Tibial nerve (tissue), 4 donors: ENCODE measurements at regions not wholly inside any gene's neighbourhood (a gene's known extent, or its start where the extent isn't known, plus 50 kb on each side); places are given as distances from the start of the nearest gene placed in this dataset.

Experiments
- DNase-seq, 2 donors: peaks; one replicate each; pipeline ENCODE4 v3.0.0-alpha.2; 2019; ENCODE audit warnings: low spot score in 2 of 2
- H3K27ac ChIP-seq, 4 donors: fragments of 200-600 bp; sonication (generic) in 3 of 4; one replicate each; pipeline ENCODE4 v1.5.1; 2017 to 2019; ENCODE audit warnings: mild to moderate bottlenecking in 1 of 4
- H3K27me3 ChIP-seq, 2 donors: fragments of 200-600 bp; sonication (generic) in 1 of 2; one replicate each; pipeline versions ENCODE4 v1.5.1 to v1.6.0; 2017 to 2019
- H3K36me3 ChIP-seq, 3 donors: fragments of 200-600 bp; sonication (generic); one replicate each; pipeline ENCODE4 v1.5.1; 2018 to 2019
- H3K4me1 ChIP-seq, 4 donors: fragments of 200-600 bp; sonication (generic) in 3 of 4; one replicate each; pipeline ENCODE4 v1.5.1; 2017 to 2019
- H3K4me3 ChIP-seq, 4 donors: fragments of 200-600 bp; sonication (generic) in 3 of 4; one replicate each; pipeline ENCODE4 v1.5.1; 2017 to 2019; ENCODE audit warnings: mild to moderate bottlenecking in 1 of 4, moderate library complexity in 1 of 4
- H3K9me3 ChIP-seq, 4 donors: fragments of 200-600 bp; sonication (generic) in 3 of 4; one replicate each; pipeline ENCODE4 v1.5.1; 2017 to 2019
- CTCF ChIP-seq, 5 experiments: fragments of 200-600 bp in 3 of 5; fragments of 450-650 bp in 2 of 5; sonication (generic) in 3 of 5; IDR thresholded peaks; one replicate each; pipeline ENCODE4 v1.5.1; 2016 to 2019; ENCODE audit warnings: antibody characterized with exemption in 5 of 5, mild to moderate bottlenecking in 3 of 5, moderate library complexity in 2 of 5
- EP300 ChIP-seq, 2 donors: sonication (generic); formaldehyde crosslinking; IDR thresholded peaks; one replicate each; pipeline ENCODE4 v1.6.1; 2017; ENCODE audit warnings: antibody characterized with exemption in 2 of 2, mild to moderate bottlenecking in 1 of 2
- POLR2A ChIP-seq, 2 donors: fragments of 450-650 bp; IDR thresholded peaks; one replicate each; pipeline ENCODE4 v1.6.1; 2017; ENCODE audit warnings: antibody characterized with exemption in 2 of 2, mild to moderate bottlenecking in 2 of 2, moderate library complexity in 2 of 2
- WGBS, 2 donors: methylation state at CpG; one replicate each; pipeline ENCODE4 v1.1.5; 2018; 5-methylcytosine and 5-hydroxymethylcytosine counted together

GRCh38 chr7:138243430-138243829 is 167.2 kb downstream of the AKR1D1 start:
- Histone ChIP-seq H3K4me1 (no peaks in the 10 kb centered on the region), H3K27me3 (no peaks in the 10 kb centered on the region), H3K27ac (no peak overlapping the region), H3K4me3 (no peak overlapping the region), H3K9me3 (peaks cover 0 to 14% (median 0%) of the 10 kb centered on the region in 4 donors), H3K36me3 (no peaks in the 10 kb centered on the region)
- 48 to 49% methylated on average over 5 of the region's 5 CpGs for WGBS, 2 donors
- no peak for DNase-seq
- no peak for TF ChIP-seq POLR2A (IDR thresholded peaks at IDR 0.05)
- TF ChIP-seq CTCF (IDR thresholded peaks at IDR 0.05): no peak
- TF ChIP-seq EP300 (IDR thresholded peaks at IDR 0.05): no peak

- no peak for TF ChIP-seq EP300 (IDR thresholded peaks at IDR 0.05)
- TF ChIP-seq POLR2A (IDR thresholded peaks at IDR 0.05): no peak
- TF ChIP-seq CTCF (IDR thresholded peaks at IDR 0.05): no peak
- Histone ChIP-seq H3K36me3 (no peaks in the 10 kb centered on the region), H3K4me3 (no peak overlapping the region), H3K27ac (no peak overlapping the region), H3K9me3 (peaks cover 0 to 13% (median 0%) of the 10 kb centered on the region in 4 donors), H3K4me1 (no peaks in the 10 kb centered on the region), H3K27me3 (no peaks in the 10 kb centered on the region)
- WGBS, 2 donors: 56% methylated on average over 1 of the region's 1 CpG
- DNase-seq: no peak
Measured at GRCh38 chr7:138243836-138244235, 167.6 kb downstream of the AKR1D1 start.

GRCh38 chr7:138244606-138245005 is 168.3 kb downstream of the AKR1D1 start:
- H3K4me1 ChIP-seq: no peaks in the 10 kb centered on the region
- no peak overlapping the region for H3K27ac ChIP-seq
- WGBS, 2 donors: 88 to 94% methylated on average over 5 of the region's 5 CpGs
- H3K27me3 ChIP-seq: no peaks in the 10 kb centered on the region
- TF ChIP-seq EP300 (IDR thresholded peaks at IDR 0.05): no peak
- no peak for TF ChIP-seq CTCF (IDR thresholded peaks at IDR 0.05)
- TF ChIP-seq POLR2A (IDR thresholded peaks at IDR 0.05): no peak
- no peak overlapping the region for H3K4me3 ChIP-seq
- no peaks in the 10 kb centered on the region for H3K36me3 ChIP-seq
- peaks cover 0 to 10% (median 0%) of the 10 kb centered on the region in 4 donors for H3K9me3 ChIP-seq
- no peak for DNase-seq

GRCh38 chr7:138245216-138245615 is 169.0 kb downstream of the AKR1D1 start:
- DNase-seq: no peak
- Histone ChIP-seq H3K27ac (no peak overlapping the region), H3K9me3 (peaks cover 0 to 10% (median 0%) of the 10 kb centered on the region in 4 donors), H3K27me3 (no peaks in the 10 kb centered on the region), H3K36me3 (no peaks in the 10 kb centered on the region), H3K4me1 (no peaks in the 10 kb centered on the region), H3K4me3 (no peak overlapping the region)
- TF ChIP-seq CTCF (IDR thresholded peaks at IDR 0.05): no peak
- no peak for TF ChIP-seq POLR2A (IDR thresholded peaks at IDR 0.05)
- TF ChIP-seq EP300 (IDR thresholded peaks at IDR 0.05): no peak

- no peak for DNase-seq
- H3K9me3 ChIP-seq: peaks cover 0 to 10% (median 0%) of the 10 kb centered on the region in 4 donors
- WGBS, 2 donors: 87% methylated on average over 1 of the region's 1 CpG
- no peaks in the 10 kb centered on the region for H3K27me3 ChIP-seq
- H3K4me3 ChIP-seq: no peak overlapping the region
- no peaks in the 10 kb centered on the region for H3K4me1 ChIP-seq
- H3K27ac ChIP-seq: no peak overlapping the region
- no peaks in the 10 kb centered on the region for H3K36me3 ChIP-seq
- TF ChIP-seq EP300 (IDR thresholded peaks at IDR 0.05) (peak in 1 of 2 donors; percentile 33), CTCF (IDR thresholded peaks at IDR 0.05) (no peak)
Measured at GRCh38 chr7:138245682-138246081, 169.4 kb downstream of the AKR1D1 start.
